Pons (tissue), 1 donor: ENCODE measurements at regions not wholly inside any gene's neighbourhood (a gene's known extent, or its start where the extent isn't known, plus 50 kb on each side); places are given as distances from the start of the nearest gene placed in this dataset.
A peak's percentile ranks its signal among the peaks of the same experiment; 100 is the strongest.

Source experiments
- DNase-seq: peaks from one replicate; pipeline ENCODE4 v3.0.0-alpha.2; 2016; ENCODE audit warnings: low spot score

DNA sequence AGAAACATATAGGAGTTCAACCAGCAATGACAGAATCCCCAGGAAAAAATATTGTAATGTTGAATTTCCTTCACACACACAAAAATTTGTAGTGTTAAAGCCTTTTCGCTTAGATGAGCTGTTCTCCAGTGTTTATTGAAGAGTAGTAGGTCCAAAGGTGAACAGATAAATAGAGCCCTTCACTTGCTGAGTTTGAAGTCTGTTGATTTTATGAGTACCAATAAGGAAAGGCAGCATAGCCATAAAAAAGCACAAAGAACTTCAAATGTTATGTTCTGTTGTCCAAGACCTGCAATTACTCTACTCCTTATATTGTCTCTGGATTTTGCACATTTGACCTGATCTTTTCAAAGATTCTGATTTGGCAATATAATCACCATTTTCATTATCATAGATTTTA, 362.7 kb upstream of the B3GALT2 start:
- no peak for DNase-seq

DNA sequence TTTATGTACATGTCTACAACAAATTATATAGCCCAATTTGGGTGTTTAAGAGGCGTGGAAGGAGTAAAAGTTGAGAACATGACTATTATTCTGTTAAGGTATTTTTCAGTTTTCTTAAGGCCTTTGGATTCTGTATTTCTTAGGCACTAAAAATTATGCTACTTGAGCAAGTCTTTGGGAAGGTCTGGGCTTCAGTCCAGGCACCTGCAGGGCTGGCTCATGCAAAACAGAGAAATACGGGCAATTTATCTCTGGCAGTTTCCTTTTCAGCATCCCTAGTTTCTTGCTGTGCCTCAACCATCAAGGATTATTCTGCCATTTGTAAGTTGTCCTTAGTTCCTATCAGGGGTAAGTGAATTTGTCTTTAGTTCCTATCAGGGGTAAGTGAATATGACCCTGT, 358.8 kb upstream of the B3GALT2 start:
- DNase-seq, result peak; percentile 25

DNA sequence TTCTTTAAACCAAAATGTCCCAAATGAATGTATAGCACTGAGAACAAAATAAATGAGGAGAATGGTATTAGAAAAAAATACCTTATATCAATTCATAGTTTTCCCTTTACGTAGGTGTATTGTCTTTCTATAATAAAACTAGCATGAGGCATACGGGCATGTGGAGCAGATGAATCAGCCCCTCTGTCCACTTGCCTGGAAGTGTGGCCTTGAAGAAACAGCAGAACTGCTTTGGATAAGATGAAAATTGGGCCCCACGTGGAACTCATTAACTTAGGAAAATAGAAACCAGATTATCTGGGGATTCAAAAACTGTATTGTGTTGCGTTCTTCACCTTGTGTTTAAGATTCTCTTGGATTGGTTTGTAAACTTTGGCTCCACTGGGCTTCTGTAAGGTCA, 356.8 kb upstream of the B3GALT2 start:
- no peak for DNase-seq

DNA sequence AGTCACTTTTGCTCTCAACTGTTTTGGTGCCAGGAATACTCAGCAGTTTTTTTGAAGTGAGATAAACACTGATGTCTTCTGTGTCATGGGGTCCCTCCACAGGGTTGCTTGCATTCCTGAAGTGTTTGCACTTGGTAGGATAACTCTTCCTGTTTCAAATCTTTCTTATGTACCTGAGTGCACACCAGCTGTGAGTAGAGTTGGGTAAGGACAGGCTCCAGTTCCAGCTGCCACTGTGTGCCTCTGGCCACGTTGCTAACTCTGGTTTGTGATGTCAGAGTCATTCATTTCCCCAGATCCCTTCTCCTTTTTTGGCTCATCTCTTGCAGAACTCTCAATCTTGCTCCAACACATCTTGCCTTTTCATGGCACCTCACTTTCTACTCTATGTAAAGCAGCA, 356.3 kb upstream of the B3GALT2 start:
- no peak for DNase-seq

DNA sequence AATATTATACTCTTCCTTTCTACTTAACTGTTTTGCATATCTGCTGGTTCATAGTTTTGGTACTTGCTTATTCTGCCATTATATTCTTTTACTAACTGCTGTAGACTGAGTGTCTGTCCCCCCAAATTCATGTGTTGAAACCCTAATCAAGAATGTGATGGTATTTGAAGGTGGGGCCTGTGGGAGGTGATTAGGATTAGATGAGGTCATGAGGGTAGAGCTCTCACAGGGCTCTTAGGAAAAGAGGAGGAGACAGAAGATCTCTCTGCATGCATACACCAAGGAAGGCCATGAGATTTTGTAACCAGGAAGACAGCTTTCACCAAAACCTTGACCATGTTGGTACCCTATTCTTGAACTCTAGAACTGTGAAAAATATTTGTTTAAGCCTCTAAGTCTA, 354.1 kb upstream of the B3GALT2 start:
- DNase-seq, result no peak

DNA sequence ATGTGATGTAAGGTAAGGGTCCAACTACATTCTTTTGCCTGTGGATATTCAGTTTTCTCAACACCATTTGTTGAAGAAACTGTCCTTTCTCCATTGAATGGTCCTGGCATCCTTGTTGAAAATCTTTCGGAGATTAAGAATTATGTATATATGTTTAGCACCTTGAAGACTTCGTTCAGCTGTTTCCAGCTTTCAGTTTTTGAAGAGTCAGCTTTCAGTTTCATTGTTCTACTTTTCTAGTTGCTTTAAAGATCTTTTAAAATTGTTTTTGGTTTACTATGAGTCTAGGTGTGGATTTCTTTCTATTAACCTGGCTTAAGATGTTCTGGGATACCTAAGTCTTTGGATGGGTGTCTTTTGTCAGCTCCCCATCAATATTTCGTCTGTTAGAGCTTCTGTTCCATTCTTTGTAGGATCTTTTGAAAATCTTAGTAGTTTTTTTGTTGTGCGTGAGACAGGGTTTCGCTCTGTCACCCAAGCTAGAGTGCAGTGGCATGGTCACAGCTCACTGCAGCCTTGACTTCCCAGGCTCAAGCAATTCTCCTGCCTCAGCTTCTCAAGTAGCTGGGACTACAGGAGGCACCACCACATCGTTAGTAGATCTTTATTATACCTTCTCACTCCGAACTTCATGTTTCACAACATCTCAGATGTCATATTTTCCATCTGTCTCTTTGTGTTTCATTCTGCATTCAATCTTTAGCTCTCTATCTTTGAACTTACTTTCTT, 353.5 kb upstream of the B3GALT2 start:
- DNase-seq, result no peak

DNA sequence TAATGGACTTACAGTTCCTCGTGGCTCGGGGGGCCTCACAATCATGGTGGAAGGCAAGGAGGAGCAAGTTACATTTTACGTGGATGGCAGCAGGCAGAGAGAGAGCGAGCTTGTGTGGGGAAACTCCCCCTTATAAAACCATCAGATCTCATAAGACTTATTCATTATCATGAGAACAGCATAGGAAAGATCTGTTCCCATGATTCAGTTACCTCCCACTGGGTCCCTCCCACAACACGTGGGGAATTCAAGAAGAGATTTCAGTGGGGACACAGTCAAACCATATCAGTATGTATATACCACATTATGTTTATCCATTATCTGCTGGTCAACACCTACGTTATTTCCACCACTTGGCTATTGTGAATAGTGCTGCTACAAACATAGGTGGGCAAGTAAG, 352.3 kb upstream of the B3GALT2 start:
- DNase-seq, result no peak

DNA sequence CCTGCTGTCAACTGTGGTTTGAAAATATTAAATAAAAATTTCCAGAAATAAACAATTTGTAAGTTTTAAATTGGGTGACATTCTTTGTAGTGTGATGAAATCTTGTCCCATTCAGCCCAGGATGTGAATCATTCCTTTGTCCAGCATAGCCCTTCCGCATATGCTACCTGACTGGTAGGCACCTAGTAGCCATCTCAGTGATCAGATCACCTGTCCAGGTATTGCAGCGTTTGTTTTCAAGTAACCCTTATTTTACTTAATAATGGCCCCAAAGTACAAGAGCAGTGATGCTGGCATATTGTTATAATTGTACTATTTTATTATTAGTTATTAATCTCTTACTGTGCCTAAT, 351.6 kb upstream of the B3GALT2 start:
- DNase-seq, result no peak

DNA sequence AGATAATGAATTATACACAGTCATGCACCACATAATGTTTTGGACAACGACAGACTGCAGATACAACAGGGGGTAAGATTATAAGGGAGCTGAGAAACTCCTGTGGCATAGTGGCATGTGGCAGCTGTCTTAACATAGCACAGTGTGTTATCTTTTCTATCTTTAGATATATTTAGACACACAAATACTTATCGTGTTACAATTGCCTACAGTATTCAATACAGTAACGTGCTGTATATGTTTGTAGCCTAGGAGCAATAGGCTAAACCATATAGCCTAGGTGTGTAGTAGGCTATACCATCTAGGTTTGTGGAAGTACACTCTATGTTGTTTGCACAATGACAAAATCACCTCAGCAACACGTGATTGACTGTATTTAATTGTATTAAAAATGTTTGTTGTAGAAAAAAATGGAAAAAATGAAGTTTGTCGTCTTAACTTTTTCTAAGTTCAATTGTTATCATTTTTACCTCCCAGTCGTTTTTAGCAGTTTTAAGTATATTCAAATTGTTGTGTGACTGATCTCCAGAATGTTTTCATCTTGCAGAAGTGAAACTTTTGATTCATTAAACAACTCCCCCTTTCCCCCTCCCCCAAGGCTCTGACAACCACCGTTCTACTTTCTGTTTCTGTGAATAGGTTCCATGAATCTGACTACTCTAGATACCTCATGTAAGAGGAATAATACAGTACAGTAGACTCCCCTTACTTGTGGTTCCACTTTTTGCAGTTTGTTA, 351.0 kb upstream of the B3GALT2 start:
- DNase-seq, result no peak

DNA sequence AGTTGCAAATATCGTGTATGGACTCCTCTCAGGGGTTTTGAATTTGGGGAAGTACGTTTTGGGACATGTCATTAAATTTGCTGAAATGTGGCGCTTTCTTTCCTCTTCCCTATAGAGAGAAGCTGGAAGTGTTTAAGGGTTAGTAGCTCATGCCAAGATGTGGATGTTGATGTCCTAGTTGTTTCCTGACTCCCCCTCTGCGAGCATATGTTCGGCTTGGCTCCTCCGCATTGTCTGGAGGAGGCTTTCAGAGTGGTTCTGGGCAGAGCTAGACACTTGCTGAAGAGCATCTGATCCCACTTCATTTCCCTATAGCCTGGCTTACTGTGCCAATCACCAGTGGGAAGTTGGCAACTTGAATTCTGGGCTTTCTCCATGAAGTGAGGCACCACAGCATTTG, 347.4 kb upstream of the B3GALT2 start:
- peak; percentile 18 for DNase-seq

DNA sequence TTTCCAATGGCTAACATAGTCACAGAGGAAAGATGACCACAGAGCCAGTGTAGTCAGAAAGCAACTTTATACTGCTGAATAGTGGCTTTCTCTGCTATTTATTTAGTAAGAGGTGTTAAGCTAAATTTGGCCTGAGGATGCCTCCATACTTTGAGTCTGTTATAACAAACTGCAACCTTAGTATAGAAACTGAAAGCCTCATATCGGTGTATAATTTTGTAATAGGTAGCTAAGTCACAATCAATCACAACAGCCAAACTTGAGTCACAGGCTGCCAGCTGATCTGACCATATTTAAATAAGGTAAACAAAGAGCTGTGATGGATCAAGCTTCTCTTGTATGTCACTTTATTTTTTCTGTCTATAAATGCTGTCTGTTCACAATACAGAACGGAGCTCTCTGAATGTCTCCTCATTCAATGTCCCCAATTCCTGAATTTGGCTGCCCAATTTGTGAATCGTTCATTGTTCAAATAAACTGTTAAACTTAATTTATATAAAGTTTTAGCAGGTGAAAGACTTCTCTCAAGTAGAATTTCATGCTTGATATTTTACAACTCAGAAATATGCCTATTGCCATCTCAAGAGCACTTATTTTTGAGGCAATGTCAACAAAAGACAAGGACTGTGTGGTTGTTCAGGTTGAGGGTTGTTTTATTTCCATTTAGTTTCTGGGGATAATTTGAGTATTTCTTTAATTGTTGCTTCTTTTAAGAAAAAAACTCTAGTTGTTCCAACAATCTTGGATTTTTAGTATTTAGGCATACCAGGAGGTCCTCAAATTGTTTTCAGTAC, 339.7 kb upstream of the B3GALT2 start:
- DNase-seq, result no peak

DNA sequence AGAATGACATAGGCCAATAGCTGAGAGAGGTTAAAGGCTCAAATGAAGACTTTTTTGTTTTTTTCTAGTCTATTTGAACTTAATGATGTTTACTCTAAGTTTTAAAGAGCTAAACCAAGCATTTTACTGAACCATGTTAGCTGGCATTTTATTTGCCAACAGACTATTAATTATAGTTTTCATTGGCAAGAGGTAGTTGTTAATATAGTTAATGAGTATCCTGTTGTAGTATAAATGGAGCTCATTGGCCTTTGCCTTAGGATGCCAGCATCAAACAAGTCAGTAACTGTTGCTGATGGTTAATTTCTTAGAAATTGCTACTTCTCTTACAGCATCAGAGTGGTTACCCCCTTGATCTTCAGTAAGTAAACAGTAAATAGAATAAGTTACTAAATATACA, 339.0 kb upstream of the B3GALT2 start:
- DNase-seq, result no peak

DNA sequence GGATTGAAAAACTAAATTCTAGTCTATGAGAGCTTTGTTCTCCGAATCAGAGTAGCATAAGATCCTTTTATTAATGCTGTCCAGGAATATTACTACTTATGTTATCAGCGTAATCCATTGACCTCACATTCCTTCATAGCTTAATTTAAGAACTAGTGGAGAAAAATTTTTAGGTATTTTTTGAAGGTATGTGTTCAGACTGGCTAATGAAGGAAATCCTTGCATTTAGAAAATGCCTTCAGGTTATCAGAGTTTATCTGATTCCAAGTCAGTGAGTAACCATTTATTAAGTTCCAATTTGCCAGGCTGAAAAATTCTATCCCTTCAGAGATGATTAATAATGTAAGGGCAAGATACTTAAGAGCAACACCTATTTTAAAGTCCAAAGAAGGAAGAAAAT, 338.2 kb upstream of the B3GALT2 start:
- no peak for DNase-seq

DNA sequence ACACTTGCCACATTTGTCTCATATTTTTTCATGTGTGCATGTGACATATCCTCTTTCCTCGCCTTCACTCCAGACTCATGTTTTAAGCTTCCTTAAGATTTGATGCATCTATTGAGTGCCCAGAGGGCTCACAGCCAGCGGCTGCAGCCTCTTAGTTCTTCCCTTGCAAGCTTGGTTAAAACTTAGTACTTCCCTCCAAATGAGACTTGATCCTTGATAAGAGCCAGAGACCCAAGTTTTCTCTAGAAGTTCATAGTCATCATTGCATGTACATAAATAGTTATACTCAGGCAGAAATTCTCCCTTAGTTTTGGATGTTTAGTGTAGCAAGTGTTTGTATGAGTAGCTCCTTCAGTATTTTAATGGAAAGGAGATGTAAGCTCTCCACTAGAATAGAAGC, 337.6 kb upstream of the B3GALT2 start:
- DNase-seq, result no peak

DNA sequence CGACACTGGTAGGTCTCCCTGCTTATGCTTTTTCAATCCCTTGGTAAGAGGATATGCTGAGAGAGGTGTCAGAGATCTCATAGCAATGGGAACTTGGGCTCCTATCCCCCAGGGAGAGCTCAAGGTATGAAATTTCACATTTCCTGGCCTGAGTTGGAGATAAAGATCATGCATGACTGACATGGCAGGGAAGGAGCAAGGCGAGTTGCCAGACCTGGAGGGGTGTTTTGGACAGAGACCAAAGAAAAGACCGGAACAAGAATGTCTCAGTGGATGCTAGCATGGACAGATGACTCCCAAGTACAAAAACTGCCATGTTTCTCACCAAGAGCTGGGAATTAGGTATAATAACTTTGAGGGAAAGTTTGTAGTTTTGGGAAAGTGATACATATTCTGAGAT, 334.1 kb upstream of the B3GALT2 start:
- DNase-seq, result no peak

DNA sequence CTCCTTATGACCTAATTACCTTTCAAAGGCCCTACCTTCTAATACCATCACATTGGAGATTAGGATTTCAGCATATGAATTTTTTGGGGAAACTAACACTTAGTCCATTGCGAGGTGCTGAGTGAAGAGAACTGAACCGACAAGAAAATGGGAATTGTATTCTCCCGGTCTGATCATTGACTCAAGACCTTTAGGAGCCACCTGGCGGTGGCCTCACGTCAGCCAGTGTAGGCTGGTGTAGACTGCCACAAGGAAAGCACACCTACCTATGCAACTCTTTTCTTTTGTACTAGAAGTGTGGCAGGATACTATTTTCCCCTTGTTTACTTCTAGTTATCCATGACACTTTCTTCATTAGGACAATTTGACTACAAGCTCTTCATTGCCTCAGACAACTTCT, 333.5 kb upstream of the B3GALT2 start:
- DNase-seq, result no peak

DNA sequence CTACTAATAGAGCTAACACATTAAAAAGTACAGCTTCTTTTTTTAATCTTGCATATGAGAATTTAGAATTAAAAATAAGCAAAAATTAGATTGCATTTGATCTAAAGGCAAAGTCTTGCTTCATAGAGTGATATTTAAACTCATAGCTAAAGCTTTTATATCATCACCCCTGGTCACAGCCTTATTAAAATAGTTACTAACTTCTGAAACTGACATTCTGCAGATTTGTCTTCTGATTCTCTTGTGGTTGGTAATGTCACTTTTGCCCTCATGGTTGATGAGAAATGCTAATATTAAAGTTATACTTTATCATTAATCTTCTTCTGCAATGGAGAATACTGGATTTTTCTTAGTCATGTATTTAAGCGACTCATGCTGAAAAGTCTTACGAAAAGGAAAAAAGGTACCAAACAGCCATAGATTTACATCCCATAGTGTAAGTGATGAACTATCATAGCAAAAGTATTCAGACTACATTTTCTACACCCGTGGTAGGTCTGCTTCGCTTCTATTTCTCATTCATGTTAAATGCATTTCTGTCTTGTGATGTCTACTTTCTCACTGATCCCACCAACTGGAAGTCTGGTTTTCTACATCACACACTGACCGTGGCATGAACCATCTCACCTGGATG, 330.5 kb upstream of the B3GALT2 start:
- DNase-seq, result no peak

DNA sequence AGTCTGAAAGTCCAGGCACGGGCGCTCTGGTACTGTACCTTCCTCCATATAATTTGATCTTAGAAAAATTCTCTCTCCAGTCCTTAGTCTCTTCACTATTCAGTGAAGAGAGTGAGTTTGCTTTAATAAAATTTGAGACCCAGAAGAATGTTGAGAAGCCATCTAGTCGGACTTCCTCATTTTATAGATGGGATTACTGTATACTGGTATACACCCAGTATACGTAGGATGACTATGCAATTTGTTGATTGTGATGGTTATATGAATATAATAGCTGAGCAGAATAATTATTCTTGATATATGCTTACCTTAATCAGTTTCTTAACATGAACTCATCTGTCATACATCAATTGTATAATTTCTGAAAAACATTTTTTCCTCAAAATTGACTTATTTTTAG, 328.0 kb upstream of the B3GALT2 start:
- no peak for DNase-seq

DNA sequence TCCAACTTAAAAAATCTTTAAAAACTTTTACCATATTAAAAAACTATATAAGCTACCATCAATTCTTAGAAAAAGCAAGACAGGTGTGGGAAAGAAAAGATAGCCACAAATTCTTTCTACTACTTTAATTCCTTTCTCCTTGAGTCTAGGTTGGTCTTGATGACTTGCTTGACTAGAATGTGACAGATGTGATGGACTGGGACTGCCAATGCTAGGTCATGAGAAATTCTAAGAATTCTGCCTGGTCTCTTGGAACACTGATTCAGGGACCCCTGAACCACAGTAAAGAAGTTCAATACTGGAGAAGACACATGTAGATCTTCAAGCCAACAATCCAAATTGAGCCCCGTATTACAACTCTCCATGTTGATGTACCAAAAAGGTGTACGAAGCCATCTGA, 326.6 kb upstream of the B3GALT2 start:
- no peak for DNase-seq

DNA sequence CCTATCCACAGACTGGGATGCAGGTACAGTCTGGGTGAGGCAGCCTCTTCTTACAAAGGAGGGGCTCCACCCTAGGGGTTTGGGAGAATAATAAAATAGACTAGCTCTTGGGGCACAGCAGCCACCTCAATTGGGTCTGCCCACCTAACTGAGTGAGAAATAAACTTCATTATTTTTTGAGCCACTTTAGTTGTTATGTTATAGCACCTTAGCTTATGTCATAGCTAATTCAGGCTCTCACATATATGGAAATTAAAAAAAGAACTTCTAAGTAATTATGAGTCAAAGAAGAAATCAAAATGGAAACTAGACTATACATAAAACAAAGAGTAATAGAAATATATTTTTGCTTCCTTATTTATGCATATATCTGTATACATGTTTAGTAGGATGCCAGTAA, 318.5 kb upstream of the B3GALT2 start:
- DNase-seq, result no peak

DNA sequence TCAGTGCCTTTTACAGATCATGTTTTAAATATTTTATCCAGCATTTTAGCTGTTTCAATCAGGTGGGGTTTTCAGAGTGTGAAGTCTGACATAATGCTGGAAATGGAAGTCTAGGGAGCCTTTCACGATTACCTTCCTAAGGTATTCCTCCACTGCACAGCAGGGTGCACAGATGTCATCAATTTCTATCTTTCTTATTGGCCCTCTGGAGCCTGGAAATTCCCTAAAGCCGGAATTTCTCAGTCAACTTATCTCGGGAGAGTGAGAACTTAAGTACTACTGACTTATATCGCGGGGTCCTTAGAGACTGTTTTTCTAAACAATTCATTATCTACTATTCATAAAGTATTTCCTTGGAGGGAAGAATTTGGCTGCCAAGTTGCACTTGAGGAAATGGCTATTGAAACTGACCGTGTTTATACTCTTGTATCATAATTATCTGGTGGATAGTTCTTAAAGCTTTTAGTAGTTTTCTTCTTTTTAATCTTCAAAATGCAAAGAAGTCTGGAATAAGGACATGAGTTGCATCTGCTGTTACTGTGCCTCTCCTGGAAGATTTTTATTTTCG, 311.8 kb upstream of the B3GALT2 start:
- DNase-seq, result no peak

DNA sequence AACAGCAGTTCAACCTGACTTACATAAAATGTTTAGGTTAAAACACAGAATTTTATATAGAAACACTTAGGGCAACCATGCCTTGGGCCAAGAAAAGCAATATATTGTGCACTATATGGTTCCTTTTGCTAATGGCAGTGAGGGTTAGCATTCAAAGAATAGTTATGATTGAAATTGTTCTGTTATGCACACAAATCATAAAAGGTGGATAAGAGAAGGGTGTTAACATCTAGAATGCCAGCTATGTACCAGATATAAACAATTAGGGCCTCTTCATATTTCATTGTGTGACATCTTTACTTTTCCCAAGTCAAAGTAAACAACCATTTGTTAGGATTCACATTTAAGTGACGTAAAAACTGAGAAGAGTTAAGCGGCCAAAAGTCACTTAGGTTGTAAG, 308.0 kb upstream of the B3GALT2 start:
- no peak for DNase-seq
